Hematopoietic multipotent progenitor cell treated with erythropoietin and hydrocortisone succinate and interleukin-3 and kit ligand, for 15 days (in vitro differentiated cells): ENCODE measurements at regions not wholly inside any gene's neighbourhood (a gene's known extent, or its start where the extent isn't known, plus 50 kb on each side); places are given as distances from the start of the nearest gene placed in this dataset.

Experiments
- DNase-seq: peaks from one replicate; pipeline ENCODE4 v3.0.0-alpha.2; 2015; ENCODE audit warnings: low spot score

GRCh38 chr22:47674600-47674999 lies 912.1 kb downstream of the TBC1D22A start:
- DNase-seq = no peak

DNA sequence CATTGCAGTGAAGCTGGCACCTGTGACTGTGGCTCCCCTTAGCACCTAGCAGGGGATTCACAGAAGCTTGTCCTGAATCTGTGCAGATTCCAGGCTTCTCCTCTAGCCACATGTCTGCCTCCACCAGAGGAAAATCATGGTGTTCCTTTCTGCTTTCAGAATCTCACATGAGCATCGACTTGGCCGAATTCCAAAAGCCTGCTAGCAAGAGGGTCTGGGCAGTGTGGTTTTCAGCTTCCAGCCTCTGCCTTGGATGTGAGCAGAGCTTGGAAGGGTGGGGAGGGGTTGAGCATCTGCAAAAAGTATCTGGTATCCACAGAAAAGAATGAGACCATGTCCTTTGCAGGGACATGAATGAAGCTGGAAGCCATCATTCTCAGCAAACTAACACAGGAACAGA lies 911.1 kb downstream of the TBC1D22A start:
- DNase-seq = no peak

DNA sequence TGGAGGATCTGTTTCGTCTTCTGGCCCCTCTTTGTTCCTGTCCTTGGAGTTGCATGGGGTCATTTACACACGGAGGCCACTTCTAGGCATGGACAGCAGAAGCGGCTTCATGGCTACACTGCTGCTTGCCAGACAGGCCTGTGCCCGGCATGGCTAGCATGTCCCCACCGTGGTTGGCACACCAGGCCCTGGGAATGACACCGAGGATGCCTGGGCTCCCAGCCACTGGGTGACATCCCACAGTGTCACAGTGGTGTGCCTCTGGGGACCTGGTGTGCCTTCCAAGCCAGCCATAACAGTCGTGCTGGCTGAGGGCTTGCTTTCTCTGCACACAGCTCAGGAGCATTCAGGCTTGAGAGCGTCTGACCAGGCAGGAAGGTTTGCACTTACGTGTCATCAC lies 910.1 kb downstream of the TBC1D22A start:
- DNase-seq = no peak

- DNase-seq = no peak
Measured at GRCh38 chr22:47665151-47665550, 902.7 kb downstream of the TBC1D22A start.

DNA sequence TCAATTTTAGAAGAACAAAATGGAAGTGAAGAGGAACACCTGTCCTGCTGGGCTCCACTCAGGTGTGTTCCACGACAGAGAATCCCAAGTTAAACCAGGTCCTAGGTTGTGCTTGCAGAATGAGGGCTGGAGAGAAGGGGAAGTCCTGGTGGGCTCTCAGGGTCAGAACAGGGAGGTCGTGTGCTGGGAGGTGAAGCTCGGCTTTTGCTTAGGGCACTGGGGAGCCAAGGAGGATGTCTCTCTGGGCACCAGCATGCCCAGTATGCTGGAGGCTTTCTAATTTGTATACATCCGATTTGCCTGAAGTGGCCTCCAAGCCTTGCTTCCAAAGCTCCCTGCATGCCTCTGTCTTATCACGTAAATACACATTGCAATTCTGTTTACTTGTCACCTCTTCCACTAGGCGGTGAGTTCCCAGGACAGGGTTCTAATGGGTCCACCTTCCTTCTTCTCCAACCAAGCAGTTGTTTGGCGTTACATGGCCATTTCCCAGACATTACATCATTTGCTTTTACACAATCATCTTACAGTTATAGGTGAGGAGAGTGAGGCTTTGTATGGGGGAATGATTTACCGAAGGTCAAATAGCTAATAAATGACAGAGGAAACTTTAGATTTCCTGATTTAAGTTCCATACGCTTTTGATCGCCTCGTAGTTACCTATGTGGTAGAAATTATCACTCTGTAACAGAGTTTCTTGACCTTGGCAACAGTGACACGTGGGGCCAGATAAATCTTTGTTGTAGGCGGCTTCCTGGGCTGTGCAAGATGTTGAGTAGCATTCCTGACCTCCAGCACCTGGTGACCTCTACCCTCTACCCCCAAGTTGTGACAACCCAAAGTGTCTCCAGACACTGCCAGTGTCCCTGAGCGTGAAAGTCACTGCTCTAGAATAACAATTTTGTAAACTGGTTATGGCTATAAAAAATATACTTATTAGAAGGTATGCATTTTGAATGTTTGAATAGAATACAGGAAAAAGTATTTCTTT lies 901.5 kb downstream of the TBC1D22A start:
- DNase-seq = no peak

- DNase-seq = no peak
Measured at GRCh38 chr22:47659467-47660223, 897.2 kb downstream of the TBC1D22A start.

GRCh38 chr22:47658182-47658581 lies 895.7 kb downstream of the TBC1D22A start:
- no peak for DNase-seq

DNA sequence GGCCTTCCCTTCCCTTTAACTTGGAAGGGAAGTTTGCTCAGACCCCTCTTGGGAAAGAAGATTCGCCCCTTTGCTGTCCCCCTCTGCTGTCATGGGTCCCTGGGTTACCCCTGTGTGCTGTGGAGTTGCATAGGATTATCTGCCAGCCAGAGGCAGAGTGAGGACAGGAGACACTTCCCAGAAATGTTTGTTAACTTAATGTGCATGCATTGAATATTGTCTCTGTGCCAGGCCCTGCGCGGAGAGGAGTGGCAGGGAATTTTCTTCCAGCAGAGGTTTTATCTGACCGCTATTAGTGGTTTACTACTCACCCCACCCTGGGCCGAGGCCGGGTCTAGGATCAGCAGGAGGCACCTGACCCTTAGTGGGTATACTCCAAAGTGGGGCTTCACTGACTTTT lies 894.8 kb downstream of the TBC1D22A start:
- no peak for DNase-seq

GRCh38 chr22:47656806-47657205 lies 894.4 kb downstream of the TBC1D22A start:
- DNase-seq = no peak

DNA sequence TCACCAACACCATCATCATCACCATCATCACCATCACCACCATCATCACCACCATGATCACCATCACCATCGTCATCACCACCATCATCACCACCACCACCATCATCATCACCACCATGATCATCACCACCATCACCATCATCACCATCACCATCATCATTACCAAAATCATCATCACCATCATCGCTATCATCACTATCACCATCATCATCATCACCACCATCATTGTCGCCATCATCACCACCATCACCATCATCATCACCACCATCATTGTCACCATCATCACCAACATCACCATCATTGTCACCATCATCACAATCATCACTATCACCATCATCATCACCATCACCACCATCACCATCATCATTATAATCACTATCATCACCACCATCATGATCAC lies 893.5 kb downstream of the TBC1D22A start:
- no peak for DNase-seq

DNA sequence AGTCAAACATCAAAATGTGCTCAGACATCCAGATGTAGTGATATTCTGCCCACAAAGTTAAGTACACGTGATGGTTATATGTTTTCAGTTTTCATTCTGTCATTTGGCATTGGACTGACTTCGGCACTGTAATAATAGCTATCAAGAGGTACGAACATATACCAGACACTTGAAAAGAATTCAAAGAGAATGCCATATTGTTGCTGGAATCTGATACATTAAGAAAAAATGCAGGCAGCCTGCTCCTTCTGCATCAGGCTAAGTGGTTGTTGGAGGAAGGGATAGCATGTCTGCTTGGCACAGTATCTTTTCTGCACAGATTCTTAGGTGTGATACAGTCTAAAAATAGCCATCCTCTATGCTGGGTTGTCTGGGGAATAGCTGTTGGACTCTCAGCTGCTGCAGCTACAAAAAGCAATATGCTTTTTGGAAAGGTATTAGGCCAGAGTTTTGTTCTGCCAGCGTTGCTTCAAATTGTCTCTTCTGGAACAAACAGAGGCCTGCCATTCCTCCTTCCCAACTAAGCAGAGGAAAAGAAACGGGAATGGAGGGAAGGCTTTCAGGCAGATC lies 892.6 kb downstream of the TBC1D22A start:
- no peak for DNase-seq

DNA sequence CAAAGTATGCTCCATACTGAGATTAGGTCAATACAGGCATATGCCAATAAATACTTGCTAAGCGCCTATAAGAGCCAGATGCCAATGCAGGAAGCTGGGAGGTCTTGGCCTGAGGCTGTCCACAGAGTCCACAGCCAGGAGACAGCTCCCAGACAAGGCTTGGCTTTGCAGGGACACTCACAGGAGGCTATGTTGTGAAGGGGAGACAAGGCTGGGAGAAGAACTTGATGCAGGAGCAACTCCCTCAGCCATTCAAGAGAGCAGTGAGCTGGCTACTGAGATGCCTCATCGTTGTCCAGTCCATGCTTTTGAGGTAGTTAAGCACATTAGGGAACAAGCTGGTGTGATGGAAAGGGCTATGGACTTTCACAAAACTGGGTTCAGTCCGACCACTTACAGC lies 891.5 kb downstream of the TBC1D22A start:
- DNase-seq = no peak

GRCh38 chr22:47651216-47651987 lies 889.0 kb downstream of the TBC1D22A start:
- no peak for DNase-seq

DNA sequence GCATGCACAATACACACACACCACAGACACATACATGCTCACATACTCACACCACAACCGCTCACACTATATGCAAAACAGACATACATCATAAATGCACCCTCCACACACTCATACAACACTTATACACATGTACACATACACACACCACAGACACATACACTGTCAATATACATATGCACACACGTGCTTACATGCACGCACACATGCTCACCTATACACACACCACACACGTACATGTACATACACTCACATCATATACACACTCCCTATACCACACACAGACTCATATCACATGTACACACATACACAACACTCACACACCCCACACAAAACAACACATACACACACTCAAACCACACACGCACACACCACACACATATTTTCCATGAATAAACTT lies 885.3 kb downstream of the TBC1D22A start:
- no peak for DNase-seq

- DNase-seq = no peak
Measured at GRCh38 chr22:47647181-47647580, 884.7 kb downstream of the TBC1D22A start.

DNA sequence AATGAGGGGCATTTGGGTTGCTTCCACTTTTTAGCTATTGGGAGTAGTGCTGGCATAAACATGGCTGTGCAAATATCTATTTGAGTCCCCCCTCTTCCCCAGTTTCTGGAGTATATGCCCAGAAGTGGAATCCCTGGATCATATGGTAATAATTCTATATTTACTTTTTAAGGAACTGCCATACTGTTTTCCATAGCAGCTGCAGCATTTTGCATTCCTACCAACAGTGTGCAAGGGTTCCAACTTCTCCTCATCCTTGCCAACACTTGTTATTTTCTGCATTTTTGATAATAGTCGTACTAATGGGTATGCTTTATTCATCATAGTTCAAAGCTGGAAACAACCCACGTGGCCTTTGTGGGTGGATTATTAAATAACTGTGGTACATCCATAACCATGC lies 883.5 kb downstream of the TBC1D22A start:
- no peak for DNase-seq

GRCh38 chr22:47645450-47645914 lies 883.0 kb downstream of the TBC1D22A start:
- no peak for DNase-seq

DNA sequence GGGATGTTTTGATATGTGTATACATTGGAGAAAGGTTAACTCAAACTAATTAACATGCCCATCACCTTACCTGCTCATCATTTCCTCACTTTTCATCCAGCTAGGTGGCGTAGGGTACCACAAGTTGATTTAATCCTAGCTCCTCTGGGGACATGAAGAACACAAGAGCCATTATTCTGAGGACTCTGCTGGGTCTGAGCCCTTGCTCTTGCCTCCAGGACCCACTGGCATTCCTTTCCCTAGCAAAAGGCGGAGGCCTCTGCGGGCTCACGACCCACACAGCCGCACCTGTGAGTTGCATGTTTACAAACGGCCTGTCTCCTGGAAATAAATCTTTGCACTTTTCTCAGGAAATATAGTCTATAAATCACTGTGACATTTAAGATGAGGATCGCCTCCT lies 871.9 kb downstream of the TBC1D22A start:
- DNase-seq = no peak

DNA sequence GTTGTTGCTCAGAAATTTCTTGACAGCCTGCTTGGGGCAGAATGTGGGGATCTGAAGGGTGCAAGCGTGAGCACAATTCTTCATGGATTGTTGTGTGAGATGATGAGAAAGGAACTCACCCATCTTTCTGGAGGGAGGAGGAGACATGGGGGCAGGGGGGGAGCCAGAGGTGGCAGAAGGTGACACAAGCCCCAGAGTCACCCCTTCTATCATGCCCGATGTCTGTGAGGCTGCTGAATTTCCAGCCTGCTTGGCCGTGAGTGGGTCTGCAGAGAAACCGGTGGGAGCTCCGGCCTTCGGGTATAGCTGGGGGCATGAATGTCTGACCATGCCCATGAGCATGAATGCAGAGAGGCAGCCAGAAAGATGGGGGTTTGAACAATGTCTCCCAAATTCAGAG lies 870.7 kb downstream of the TBC1D22A start:
- DNase-seq = no peak

DNA sequence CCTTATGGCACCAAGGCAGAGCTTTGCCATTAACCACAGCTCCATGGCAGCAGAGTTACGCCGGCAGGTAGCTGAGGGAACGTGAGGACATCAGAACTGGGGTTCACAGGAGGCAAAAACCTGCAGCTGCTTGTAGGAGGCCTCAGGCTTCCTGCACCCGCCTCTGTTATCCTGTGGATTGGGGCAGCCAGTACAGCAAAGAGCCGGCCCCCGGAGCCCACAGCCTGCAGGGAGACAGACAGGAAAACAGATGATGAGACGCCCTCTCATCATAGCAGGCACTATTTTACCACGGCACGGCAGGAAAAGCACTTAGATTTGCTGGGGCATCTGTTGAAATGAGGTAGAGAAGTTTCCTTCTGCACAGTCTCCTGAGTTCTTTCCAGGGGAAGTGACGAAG lies 870.3 kb downstream of the TBC1D22A start:
- DNase-seq = no peak

DNA sequence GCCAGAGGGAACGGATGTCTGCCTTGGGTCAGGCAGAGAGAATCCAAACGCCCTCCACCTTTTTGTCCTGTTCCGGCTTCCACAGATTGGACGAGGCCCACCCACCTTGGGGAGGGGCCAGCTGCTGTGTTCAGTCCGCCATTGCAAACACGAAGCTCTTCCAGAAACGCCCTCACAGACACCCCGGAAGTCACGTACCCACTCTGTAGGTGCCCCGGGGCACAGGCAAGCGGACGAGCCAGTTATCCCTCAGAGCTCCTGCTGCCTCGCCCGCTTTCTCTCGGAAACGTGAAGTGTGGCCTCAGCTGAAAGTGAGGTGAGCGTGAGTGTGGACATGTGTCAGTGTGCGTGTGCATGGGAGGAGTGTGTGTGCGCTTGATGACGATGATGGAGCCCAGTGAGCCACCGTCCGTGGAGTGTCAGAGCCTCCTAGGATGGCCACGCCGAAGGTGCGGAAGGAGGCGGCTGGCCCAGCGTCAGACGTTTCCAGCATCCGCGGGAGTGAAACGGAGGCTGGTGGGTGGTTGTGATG lies 869.2 kb downstream of the TBC1D22A start:
- DNase-seq = no peak
